ENCODE measurements at regions not wholly inside any gene's neighbourhood (a gene's known extent, or its start where the extent isn't known, plus 50 kb on each side); places are given as distances from the start of the nearest gene placed in this dataset.

DNA sequence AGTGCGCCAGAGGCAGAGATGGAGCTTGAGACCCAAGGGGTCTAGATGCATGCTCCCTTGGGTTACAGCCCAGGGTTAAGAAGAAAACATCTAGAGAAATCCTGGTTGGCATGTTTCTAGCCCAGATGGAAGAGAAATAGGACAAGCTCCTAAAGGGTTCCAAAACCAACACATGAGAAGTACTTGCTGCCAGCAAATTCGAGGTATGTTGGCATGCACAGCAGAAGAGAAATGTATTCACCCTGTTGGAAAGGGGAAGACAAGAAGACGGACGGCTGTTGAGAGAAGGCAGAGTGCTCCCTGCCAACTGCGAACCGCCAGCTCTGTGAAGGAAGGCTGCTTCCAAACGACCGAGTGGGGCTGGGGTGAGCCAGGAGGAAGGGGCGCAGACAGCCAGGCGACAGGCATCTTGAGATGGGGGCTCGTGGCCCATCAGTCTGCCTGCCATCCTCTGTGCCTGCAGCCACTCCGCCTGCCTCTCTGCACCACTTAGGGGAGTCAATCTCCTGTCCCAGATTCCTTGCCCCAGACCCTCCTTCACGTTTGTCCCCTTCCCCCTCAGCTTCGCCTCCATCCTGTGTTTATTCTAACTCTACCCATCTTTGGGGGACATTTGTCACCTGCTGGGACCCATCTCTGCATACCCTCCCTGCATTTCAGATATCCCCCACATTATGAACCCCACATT is 249.2 kb downstream of the CDC5L start:
- Histone ChIP-seq H2AFZ (ENCODE audit: low read length) (no peak overlapping the region), H3F3A (ENCODE audit: insufficient read depth, low read length) (no peaks in the 10 kb centered on the region), H3K4me2 (ENCODE audit: low read length) (no peak overlapping the region), H4K20me1 (ENCODE audit: insufficient read depth, low read length) (no peaks in the 10 kb centered on the region), H3K27me3 (ENCODE audit: insufficient read depth, low read length) (no peaks in the 10 kb centered on the region; the same call in 1 of the 2 replicates), H3K36me3 (ENCODE audit: insufficient read depth, low read length) (no peaks in the 10 kb centered on the region), H3K4me3 (ENCODE audit: low read depth, low read length, poor library complexity, severe bottlenecking) (no peak overlapping the region), H3K9me3 (ENCODE audit: low read length) (no peaks in the 10 kb centered on the region), H3K79me2 (ENCODE audit: insufficient read depth, low read length) (no peaks in the 10 kb centered on the region), H3K4me1 (ENCODE audit: insufficient read depth, low read length, severe bottlenecking) (no peaks in the 10 kb centered on the region), H3K9me2 (ENCODE audit: low read depth, low read length) (no peaks in the 10 kb centered on the region), H3K27ac (ENCODE audit: low read depth, low read length, poor library complexity, severe bottlenecking) (no peak overlapping the region), H3K9ac (ENCODE audit: low read length) (no peak overlapping the region)
- no peak for TF ChIP-seq EZH2 (IDR thresholded peaks at IDR 0.05; ENCODE audit: borderline replicate concordance, low read length)
- TF ChIP-seq, protein P1, sequence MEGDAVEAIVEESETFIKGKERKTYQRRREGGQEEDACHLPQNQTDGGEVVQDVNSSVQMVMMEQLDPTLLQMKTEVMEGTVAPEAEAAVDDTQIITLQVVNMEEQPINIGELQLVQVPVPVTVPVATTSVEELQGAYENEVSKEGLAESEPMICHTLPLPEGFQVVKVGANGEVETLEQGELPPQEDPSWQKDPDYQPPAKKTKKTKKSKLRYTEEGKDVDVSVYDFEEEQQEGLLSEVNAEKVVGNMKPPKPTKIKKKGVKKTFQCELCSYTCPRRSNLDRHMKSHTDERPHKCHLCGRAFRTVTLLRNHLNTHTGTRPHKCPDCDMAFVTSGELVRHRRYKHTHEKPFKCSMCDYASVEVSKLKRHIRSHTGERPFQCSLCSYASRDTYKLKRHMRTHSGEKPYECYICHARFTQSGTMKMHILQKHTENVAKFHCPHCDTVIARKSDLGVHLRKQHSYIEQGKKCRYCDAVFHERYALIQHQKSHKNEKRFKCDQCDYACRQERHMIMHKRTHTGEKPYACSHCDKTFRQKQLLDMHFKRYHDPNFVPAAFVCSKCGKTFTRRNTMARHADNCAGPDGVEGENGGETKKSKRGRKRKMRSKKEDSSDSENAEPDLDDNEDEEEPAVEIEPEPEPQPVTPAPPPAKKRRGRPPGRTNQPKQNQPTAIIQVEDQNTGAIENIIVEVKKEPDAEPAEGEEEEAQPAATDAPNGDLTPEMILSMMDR (IDR thresholded peaks at IDR 0.05; ENCODE audit: low read length), result no peak

DNA sequence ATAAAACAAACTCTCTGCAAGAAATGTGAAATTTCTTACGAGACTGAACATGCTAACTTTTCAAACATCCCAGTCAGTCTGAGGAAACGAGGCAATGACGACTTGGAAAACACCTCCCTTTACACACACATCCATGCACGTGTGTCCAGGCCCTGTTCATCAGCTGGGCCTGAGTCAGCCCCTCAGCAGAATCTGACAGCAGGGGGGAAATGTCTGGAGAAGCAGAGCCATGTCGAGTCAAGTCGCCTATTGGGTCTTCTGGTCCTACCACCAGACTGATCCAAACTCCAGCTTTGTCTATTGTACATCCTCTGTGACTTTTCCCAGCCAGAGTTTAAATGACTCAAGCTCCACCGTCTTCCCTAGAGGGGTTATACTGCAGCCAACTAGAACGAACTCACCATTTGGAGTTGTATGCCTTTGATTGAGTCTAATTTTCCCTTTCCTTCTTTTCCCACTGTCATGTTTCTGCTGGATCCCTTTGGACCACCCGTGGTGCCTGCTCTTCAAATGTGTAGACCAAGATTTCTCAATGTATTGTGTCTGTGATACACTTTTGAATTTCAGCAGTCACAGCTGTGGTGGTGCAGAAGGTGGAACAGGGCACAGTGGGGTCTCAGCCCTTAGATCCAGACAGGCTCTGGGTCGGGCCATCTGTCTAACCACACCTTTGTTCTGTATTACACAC is 254.0 kb downstream of the CDC5L start:
- Histone ChIP-seq H3F3A (ENCODE audit: insufficient read depth, low read length) (no peaks in the 10 kb centered on the region), H2AFZ (ENCODE audit: low read length) (no peak overlapping the region), H3K27ac (ENCODE audit: low read depth, low read length, poor library complexity, severe bottlenecking) (no peak overlapping the region), H3K9me2 (ENCODE audit: low read depth, low read length) (no peaks in the 10 kb centered on the region), H3K4me3 (ENCODE audit: low read depth, low read length, poor library complexity, severe bottlenecking) (no peak overlapping the region), H3K4me1 (ENCODE audit: insufficient read depth, low read length, severe bottlenecking) (no peaks in the 10 kb centered on the region), H3K79me2 (ENCODE audit: insufficient read depth, low read length) (no peaks in the 10 kb centered on the region), H3K36me3 (ENCODE audit: insufficient read depth, low read length) (no peaks in the 10 kb centered on the region), H3K9ac (ENCODE audit: low read length) (no peak overlapping the region), H3K4me2 (ENCODE audit: low read length) (no peak overlapping the region), H3K9me3 (ENCODE audit: low read length) (no peaks in the 10 kb centered on the region), H3K27me3 (ENCODE audit: insufficient read depth, low read length) (no peaks in the 10 kb centered on the region; the same call in 1 of the 2 replicates), H4K20me1 (ENCODE audit: insufficient read depth, low read length) (no peaks in the 10 kb centered on the region)
- TF ChIP-seq, protein P1 (IDR thresholded peaks at IDR 0.05; ENCODE audit: low read length), result no peak
- TF ChIP-seq EZH2 (IDR thresholded peaks at IDR 0.05; ENCODE audit: borderline replicate concordance, low read length), result no peak

DNA sequence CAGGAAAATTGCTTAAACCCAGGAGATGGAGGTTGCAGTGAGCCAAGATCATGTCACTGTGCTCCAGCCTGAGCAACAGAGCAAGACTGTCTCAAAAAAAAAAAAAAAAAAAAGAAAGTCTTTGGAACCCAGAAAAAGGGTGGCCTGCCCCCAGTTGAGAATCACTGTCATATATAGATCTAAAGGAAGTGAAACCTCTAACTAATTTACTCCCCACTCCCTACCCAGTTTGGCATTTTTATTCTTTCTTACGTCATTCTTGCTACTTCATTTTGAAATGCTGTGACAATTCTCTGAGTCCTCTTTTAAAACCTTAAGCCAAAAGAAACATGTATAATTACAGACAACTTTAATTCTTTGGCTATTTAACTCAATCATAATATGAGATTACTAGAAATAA is 254.8 kb downstream of the CDC5L start:
- Histone ChIP-seq H3F3A (ENCODE audit: insufficient read depth, low read length) (no peaks in the 10 kb centered on the region), H3K79me2 (ENCODE audit: insufficient read depth, low read length) (no peaks in the 10 kb centered on the region), H2AFZ (ENCODE audit: low read length) (no peak overlapping the region), H3K4me3 (ENCODE audit: low read depth, low read length, poor library complexity, severe bottlenecking) (no peak overlapping the region), H3K27me3 (ENCODE audit: insufficient read depth, low read length) (no peaks in the 10 kb centered on the region; the same call in 1 of the 2 replicates), H3K27ac (ENCODE audit: low read depth, low read length, poor library complexity, severe bottlenecking) (no peak overlapping the region), H3K4me2 (ENCODE audit: low read length) (no peak overlapping the region), H3K9ac (ENCODE audit: low read length) (no peak overlapping the region), H3K36me3 (ENCODE audit: insufficient read depth, low read length) (no peaks in the 10 kb centered on the region), H3K9me2 (ENCODE audit: low read depth, low read length) (no peaks in the 10 kb centered on the region), H3K9me3 (ENCODE audit: low read length) (no peaks in the 10 kb centered on the region), H4K20me1 (ENCODE audit: insufficient read depth, low read length) (no peaks in the 10 kb centered on the region), H3K4me1 (ENCODE audit: insufficient read depth, low read length, severe bottlenecking) (no peaks in the 10 kb centered on the region)
- no peak for TF ChIP-seq EZH2 (IDR thresholded peaks at IDR 0.05; ENCODE audit: borderline replicate concordance, low read length)
- TF ChIP-seq, protein P1 (IDR thresholded peaks at IDR 0.05; ENCODE audit: low read length), result no peak

Measured in OCI-LY1 (cell line).